ENCODE measurements at regions not wholly inside any gene's neighbourhood (a gene's known extent, or its start where the extent isn't known, plus 50 kb on each side); places are given as distances from the start of the nearest gene placed in this dataset.
"Not testable (repeated sequence)": the region's sequence is repeated elsewhere in the genome, so short reads cannot be mapped to it uniquely, and the experiment has no call there.

DNA sequence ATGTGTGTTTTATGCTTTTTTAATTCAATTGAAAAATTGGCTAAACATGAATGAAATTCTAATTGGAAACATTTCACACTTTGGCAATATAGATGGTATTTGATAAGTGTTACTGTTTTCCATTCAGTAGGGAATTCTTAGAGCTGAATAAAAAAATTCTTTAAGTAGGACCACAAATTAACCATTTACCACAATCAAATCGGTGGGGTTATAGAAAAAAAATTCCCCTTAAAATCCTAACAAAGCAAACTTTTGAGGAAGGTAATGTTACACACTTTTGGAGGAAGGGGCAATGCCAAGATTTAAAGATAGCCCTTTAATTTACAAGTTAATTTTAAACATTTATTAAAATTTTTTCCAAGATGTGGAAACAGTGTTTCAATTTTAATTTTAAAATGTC, 279.0 kb upstream of the FIGN start:
- DNase-seq: no peak

- DNase-seq: no peak
These were observed 278.4 kb upstream of the FIGN start for GRCh38 chr2:164014068-164014731.

DNA sequence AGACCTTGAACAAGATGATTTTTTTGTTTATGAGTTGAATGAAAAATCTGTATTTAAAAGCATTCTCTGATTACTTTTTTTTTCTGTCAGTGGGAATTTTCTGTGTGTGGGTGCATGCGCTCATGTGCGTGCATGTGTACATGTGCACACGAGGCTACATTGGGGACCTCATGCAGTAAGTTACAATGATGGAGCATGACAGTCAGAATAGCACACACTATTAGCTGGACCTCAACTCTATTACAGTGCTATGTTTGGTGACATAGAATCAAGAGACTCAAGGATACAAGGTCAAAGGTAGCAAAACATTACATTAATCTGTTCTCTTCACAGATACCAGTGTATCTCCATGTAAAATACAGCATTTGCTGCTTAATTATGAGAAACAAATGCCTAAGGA, 276.8 kb upstream of the FIGN start:
- DNase-seq: no peak

- no peak for DNase-seq
These were observed 274.0 kb upstream of the FIGN start for GRCh38 chr2:164009756-164010337.

DNA sequence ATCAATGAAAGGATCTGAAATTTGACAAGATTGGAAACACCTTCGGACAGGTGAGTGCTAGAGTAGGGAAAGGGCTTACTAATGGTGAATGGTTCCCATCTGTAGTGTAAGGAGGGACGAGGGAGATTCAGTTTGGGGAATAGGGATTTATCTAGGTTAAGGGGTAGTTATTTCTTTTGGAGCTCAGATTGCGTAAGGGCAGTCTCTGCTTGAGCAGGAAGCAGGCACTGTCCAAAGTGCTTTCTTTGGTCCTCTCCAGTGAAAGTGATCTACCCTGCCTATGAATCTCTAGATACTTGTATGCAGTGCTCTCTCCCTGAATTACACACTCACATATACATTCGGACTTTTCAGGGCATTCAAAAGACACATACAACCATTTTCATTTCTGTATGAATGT, 272.9 kb upstream of the FIGN start:
- DNase-seq: no peak

DNA sequence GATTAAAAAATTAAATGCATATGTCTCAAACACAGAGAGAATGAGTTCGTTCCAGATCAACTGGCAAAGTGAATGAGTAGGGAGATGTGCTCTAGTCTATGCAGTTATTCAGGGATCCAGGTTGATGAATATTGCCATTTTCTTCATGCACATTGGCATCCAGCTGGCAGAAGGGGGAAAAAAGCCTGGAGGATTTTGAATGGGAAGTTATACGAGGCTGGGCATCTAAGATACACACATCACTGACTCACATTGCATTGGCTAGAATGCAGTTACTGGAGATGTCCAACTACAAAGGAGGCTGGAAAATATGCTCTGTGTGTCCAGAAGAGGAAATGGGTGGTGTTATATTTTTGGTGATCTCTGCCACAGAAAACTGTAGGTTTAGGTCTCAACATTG, 270.9 kb upstream of the FIGN start:
- no peak for DNase-seq

DNA sequence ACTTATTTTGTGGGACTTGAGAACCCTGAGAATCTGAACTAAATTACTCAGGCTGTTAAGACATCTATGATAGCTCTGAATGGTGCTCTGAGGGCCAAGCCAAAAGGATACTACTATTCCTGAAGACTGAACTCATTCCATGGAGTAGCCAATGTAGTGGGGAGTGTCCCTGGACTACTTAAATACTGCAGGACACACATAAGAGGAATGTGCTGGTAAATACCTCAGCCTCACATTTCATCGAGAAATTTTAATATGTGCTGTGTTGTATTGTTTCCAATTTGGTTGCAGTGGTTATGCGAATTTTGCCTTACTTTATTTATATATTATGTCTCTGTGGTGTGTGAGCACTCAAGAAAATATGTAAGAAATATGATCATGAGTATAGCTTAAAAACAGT, 264.4 kb upstream of the FIGN start:
- DNase-seq: no peak

GRCh38 chr2:163997466-163997865, 261.7 kb upstream of the FIGN start:
- DNase-seq: no peak

GRCh38 chr2:163990541-163990940, 254.7 kb upstream of the FIGN start:
- DNase-seq: no peak

- DNase-seq: no peak
These were observed 254.3 kb upstream of the FIGN start for GRCh38 chr2:163990101-163990500.

GRCh38 chr2:163987175-163987940, 251.6 kb upstream of the FIGN start:
- no peak for DNase-seq

GRCh38 chr2:163984986-163985385, 249.2 kb upstream of the FIGN start:
- DNase-seq: no peak

GRCh38 chr2:163983911-163984310, 248.1 kb upstream of the FIGN start:
- DNase-seq: no peak

DNA sequence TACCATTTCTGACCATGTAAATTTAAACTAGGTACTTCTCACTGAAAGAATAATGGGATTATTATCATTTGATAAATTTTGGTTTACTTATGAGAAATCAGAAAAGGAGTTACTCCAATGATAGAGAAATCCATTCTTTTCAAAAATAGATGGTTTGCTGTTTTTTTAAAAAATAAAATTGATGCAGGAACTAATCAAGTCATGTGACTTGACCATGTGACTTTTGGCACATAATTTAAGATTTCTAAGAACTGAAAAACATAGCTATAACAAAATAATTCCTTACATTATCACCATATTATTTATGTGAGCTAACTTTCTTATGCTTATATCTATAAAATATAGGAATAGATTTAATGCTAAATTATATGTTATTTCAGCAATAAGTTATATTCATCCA, 247.1 kb upstream of the FIGN start:
- DNase-seq: no peak

- no peak for DNase-seq
These were observed 239.0 kb upstream of the FIGN start for GRCh38 chr2:163974766-163975165.

DNA sequence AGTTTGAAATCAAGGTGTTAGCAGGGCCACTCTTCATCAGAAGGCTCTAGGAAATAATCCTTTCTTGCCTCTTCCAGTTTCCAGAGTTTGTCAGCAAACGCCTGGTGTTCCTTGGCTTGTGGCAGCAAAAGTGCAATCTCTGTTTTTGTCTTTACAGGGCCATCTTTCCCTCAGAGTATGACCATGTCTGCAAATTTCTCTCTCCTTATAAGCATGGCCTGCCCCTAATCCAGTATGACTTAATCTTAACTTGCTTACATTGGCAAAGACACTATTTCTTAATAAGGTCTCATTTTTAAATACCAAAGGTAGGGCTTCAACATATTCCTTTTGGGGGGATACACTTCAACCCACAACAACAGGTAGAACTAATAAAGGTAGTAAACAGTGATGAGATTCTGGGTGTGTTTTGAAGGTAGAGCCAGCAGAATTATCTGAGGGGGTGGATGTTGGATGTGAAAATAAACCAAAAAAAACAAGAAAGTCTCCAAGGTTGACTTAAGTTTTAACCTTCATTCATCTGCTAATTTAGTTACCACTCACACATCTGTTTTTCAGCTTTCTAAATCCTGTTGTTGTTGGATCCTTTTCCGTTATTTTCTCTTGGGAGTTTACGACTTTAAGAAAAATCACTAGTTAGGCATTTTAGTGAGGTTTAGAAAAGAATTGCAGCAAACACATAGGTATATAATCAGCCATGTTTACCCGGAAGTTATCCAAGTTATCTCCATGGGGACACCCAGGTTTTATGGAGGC, 234.4 kb upstream of the FIGN start:
- DNase-seq: no peak

DNA sequence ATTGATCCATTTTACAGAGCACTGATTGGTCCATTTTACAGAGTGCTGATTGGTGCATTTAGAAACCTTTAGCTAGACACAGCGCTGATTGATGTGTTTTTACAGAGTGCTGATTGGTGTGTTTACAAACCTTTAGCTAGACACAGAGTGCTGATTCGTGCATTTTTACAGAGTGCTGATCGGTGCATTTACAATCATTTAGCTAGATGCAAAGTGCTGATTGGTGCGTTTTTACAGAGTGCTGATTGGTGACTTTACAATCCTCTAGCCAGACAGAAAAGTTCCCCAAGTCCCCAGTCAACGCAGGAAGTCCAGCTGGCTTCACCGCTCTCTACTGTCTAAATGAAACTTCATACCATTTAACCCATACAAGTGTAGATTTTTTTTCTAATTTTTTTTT, 228.5 kb upstream of the FIGN start:
- not testable (repeated sequence) for DNase-seq

DNA sequence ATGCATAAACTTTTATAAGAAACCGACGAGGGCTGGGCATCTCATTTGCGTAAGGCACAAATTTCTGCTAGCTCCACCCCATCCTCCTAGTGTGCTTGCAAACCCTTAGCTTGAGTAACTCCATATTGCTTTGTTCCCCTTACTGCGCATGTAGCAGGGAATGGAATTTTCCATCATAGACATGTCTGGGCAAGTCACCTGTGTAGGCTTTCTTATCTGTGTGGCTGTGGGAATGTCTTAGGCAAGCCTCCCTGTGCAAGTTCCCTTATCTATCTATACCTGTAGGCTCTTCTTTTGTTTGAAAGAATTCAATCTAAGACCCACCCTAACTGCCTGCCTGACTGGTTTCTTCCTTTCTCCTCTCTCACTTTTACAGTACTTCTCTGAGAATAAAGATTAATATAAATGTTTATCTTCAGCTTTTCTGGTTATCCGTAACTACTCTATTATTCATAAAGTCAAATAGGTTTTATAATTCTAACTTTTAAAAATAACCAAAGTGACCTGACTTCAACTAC, 217.6 kb upstream of the FIGN start:
- DNase-seq: no peak

DNA sequence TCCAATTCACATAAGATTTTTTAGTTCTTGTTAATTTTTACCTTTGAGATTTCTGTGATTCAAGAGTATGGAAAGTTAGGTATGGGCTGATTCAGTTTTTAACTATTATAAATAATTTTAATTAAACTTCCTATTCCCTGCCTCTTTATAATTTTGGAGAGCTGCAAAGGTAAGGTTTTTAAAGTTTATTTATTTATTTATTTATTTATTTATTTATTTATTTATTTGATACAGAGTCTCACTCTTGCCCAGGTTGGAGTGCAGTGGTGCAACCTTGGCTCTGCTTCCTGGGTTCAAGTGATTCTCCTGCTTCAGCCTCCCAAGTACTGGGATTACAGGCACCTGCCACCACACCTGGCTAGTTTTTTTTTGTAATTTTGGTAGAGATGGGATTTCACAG, 215.5 kb upstream of the FIGN start:
- DNase-seq: no peak

- DNase-seq: no peak
These were observed 213.9 kb upstream of the FIGN start for GRCh38 chr2:163949693-163950092.

- DNase-seq: no peak
These were observed 208.5 kb upstream of the FIGN start for GRCh38 chr2:163944347-163944737.

DNA sequence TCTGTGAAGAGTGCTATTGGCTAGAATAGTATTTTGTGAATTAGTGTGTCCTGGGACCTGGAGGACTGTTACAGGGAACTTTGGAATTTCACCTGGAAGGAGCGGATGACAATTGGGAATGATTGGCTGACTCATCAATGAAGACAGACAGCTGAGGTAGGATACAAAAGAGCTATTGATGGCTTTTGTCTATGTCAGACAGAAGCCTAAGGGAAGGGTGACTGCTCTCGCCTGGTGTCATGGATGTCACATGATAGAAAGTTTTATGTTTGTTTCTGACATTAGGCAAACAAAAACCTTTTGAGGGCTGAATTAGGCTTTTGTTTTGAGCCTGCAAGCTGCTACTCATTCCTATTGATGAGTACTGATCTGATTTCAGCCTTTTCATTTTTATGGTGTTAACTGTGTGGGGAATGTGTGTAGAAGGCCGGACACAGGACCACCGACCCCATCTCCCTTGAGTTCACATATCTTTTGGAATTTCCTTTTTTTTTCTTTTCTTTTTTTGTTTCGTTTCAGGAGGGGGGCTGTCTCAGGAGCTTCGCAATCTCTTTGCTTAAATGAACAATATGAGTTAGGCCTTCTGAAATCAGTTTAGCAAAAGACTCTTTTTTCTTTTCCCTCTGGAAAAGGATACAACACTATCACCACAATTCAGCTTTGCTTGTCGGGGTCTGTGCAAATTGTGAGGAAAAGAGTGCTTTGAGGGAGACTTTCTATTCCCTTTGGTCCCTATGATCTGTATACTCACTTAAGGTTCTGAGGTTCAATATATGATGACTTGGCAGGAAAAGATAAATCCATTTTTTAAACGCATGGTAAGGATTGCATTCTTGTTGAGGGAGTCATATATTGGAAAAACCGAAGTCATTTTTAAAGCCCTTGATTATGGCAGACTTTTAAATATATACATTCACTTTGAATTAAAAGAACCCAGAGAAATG, 207.9 kb upstream of the FIGN start:
- no peak for DNase-seq
